Keratinocyte (primary cell): ENCODE measurements at regions not wholly inside any gene's neighbourhood (a gene's known extent, or its start where the extent isn't known, plus 50 kb on each side); places are given as distances from the start of the nearest gene placed in this dataset.

Experiments used
- DNase-seq: peaks from one replicate; pipeline ENCODE4 v3.0.0-alpha.2; 2011; ENCODE audit warnings: low read depth, missing footprints, low spot score
- FAIRE-seq: peaks from 2 replicates; lab custom pipeline; 2011; peaks lifted over from hg19 to GRCh38; lab: Jason Lieb, UNC
- H2AFZ ChIP-seq: 2 replicates; pipeline ENCODE4 v1.6.0; 2012; ENCODE audit warnings: low read length, control low read depth, inconsistent platforms; ENCODE audit not compliant: control insufficient read depth
- H3K27ac ChIP-seq: 2 replicates; pipeline ENCODE4 v1.5.1; 2011; ENCODE audit warnings: low read length; ENCODE audit not compliant: control insufficient read depth, insufficient read depth
- H3K27me3 ChIP-seq: 3 replicates; pipeline ENCODE4 v1.6.0; 2011; ENCODE audit warnings: low read length; ENCODE audit not compliant: control insufficient read depth, insufficient read depth; ENCODE audit errors: extremely low read depth
- H3K36me3 ChIP-seq, 2 experiments: 2 replicates in 1 of 2; 3 replicates in 1 of 2; pipeline ENCODE4 v1.5.1; 2011; ENCODE audit warnings: low read length in 2 of 2, mild to moderate bottlenecking in 1 of 2; ENCODE audit not compliant: control insufficient read depth in 2 of 2, insufficient read depth in 2 of 2; ENCODE audit errors: extremely low read depth in 1 of 2
- H3K4me1 ChIP-seq: 3 replicates; pipeline ENCODE4 v1.5.1; 2011; ENCODE audit warnings: low read length; ENCODE audit not compliant: control insufficient read depth, insufficient read depth; ENCODE audit errors: extremely low read depth
- H3K4me2 ChIP-seq: 3 replicates; pipeline ENCODE4 v1.6.0; 2011; ENCODE audit warnings: low read depth, low read length; ENCODE audit not compliant: control insufficient read depth, insufficient read depth; ENCODE audit errors: extremely low read depth
- H3K4me3 ChIP-seq, 3 experiments: fragments of 200-600 bp in 1 of 3; sonication (generic) in 1 of 3; 2 replicates in 2 of 3; 3 replicates in 1 of 3; pipeline ENCODE4 v1.5.1; 2011 to 2016; ENCODE audit warnings: low read length in 3 of 3, mild to moderate bottlenecking in 3 of 3, control low read depth in 2 of 3, inconsistent platforms in 1 of 3, low read depth in 1 of 3, mixed read lengths in 1 of 3, mixed run types in 1 of 3, moderate library complexity in 1 of 3; ENCODE audit not compliant: control insufficient read depth in 2 of 3, insufficient read depth in 2 of 3; ENCODE audit errors: extremely low read depth in 1 of 3
- H3K79me2 ChIP-seq: 2 replicates; pipeline ENCODE4 v1.6.0; 2012; ENCODE audit warnings: low read length; ENCODE audit not compliant: control insufficient read depth, insufficient read depth
- H3K9ac ChIP-seq: 3 replicates; pipeline ENCODE4 v1.6.0; 2011; ENCODE audit warnings: low read length; ENCODE audit not compliant: control insufficient read depth, insufficient read depth; ENCODE audit errors: extremely low read depth
- H3K9me1 ChIP-seq: 3 replicates; pipeline ENCODE4 v1.6.0; 2011; ENCODE audit warnings: low read length; ENCODE audit not compliant: control insufficient read depth, insufficient read depth; ENCODE audit errors: extremely low read depth
- H3K9me3 ChIP-seq: 2 replicates; pipeline ENCODE4 v1.5.1; 2012; ENCODE audit warnings: low read depth, low read length; ENCODE audit not compliant: control insufficient read depth
- H4K20me1 ChIP-seq: 3 replicates; pipeline ENCODE4 v1.6.0; 2011; ENCODE audit warnings: low read length; ENCODE audit not compliant: control insufficient read depth, insufficient read depth; ENCODE audit errors: extremely low read depth
- CTCF ChIP-seq, 3 experiments: IDR thresholded peaks in 1 of 3; conservative IDR thresholded peaks in 1 of 3; optimal IDR thresholded peaks in 1 of 3; 2 replicates in 2 of 3; 3 replicates in 1 of 3; pipeline versions ENCODE3 to v1.5.1; 2011; ENCODE audit warnings: low read length in 3 of 3, mild to moderate bottlenecking in 3 of 3, moderate library complexity in 2 of 3, control low read depth in 1 of 3, inconsistent platforms in 1 of 3; ENCODE audit not compliant: insufficient read depth in 2 of 3; ENCODE audit errors: extremely low read depth in 1 of 3
- EZH2 ChIP-seq: IDR thresholded peaks from one replicate; pipeline ENCODE4 v1.6.1; 2012; ENCODE audit warnings: inconsistent platforms, mild to moderate bottlenecking, low read length, moderate library complexity
- dilution Hi-C: fragments of 300-500 bp; cut with MboI; formaldehyde crosslinking; loops from one replicate; pipeline ENCODE4 v1.7.0; 2020; ENCODE audit warnings: low sequenced_read_pairs; ENCODE audit not compliant: extremely low pct_ligation_motif_present

GRCh38 chr15:31468911-31469785, 142.5 kb downstream of the KLF13 start:
- DNase-seq: no peak
- Histone ChIP-seq H3K36me3 (no peaks in the 10 kb centered on the region), H4K20me1 (no peaks in the 10 kb centered on the region), H3K9me1 (no peaks in the 10 kb centered on the region), H3K4me3 (no peak overlapping the region), H3K27me3 (no peaks in the 10 kb centered on the region), H3K9ac (no peak overlapping the region), H3K4me1 (peaks cover 48% of the 10 kb centered on the region), H3K79me2 (no peaks in the 10 kb centered on the region), H3K9me3 (no peaks in the 10 kb centered on the region), H3K4me2 (no peak overlapping the region), H2AFZ (no peak overlapping the region), H3K27ac (no peak overlapping the region)
- TF ChIP-seq CTCF (optimal IDR thresholded peaks at IDR 0.05 in 1 of 3, IDR thresholded peaks at IDR 0.05 in 1 of 3, conservative IDR thresholded peaks at IDR 0.05 in 1 of 3; ENCODE audit: extremely low read depth in 1 of 3, insufficient read depth in 2 of 3, low read length in 3 of 3) (no peak), EZH2 (no peak)
- dilution Hi-C loops: no loop called here
- FAIRE-seq: no peak

GRCh38 chr15:31469786-31470525, 143.3 kb downstream of the KLF13 start:
- Histone ChIP-seq H3K9me1 (no peaks in the 10 kb centered on the region), H2AFZ (no peak overlapping the region), H3K4me1 (peaks cover 41% of the 10 kb centered on the region), H3K79me2 (no peaks in the 10 kb centered on the region), H3K4me3 (no peak overlapping the region), H3K9ac (no peak overlapping the region), H3K27me3 (no peaks in the 10 kb centered on the region), H4K20me1 (no peaks in the 10 kb centered on the region), H3K4me2 (no peak overlapping the region), H3K9me3 (no peaks in the 10 kb centered on the region), H3K27ac (no peak overlapping the region), H3K36me3 (no peaks in the 10 kb centered on the region)
- dilution Hi-C loops: no loop called here
- TF ChIP-seq EZH2 (no peak), CTCF (optimal IDR thresholded peaks at IDR 0.05 in 1 of 3, IDR thresholded peaks at IDR 0.05 in 1 of 3, conservative IDR thresholded peaks at IDR 0.05 in 1 of 3; ENCODE audit: extremely low read depth in 1 of 3, insufficient read depth in 2 of 3, low read length in 3 of 3) (no peak)
- no peak for FAIRE-seq
- DNase-seq: no peak
